ENCODE measurements at regions not wholly inside any gene's neighbourhood (a gene's known extent, or its start where the extent isn't known, plus 50 kb on each side); places are given as distances from the start of the nearest gene placed in this dataset.

DNA sequence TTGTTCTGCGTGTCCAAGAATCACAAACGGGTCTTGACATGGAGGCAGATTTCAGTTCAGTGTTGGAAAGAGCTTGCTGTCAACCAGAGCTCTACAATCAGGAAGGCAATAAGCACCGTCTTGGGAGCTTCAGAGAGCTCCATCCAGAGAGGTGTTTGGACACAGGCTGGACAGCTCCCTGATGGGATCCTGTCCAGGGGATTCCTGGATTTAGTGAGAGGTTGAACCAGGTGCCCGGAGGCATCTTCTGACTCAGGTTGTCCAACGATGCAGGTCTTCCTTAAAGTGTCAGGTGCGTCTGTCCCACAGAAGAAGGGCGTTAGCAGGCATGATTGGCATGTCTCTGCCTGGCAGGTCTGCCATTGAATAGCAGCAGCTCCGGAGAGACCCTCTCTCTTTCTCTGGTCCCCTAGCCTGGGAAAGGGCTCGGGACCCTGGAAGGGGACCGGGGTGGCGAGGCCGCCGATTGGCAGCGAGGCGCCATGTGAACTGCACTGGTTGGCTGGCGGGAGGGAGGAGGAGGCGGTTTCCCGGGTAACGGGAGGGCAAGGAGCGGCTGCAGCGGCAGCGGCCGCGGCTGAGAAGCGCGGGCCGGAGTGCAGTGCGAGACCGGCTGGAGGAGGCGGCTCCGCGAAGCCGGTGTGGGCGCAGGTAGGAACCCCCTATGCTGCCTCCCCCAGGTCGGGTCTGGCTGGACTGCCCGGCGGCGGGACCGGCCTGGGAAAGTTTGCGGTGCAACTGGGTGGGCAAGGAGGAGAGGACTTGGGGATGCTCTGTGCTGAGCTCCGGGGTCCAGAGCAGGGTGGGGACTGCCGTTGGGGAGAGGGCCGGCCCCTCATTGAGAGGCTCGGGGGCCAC lies 104.1 kb upstream of the E2F8 start:
- 19% methylated on average over 30 of the region's 44 CpGs; no CpG with 5 or more reads in 1 of the 2 experiments for WGBS, 2 experiments (ENCODE audit: extremely low coverage in 1 of 2, insufficient coverage in 1 of 2, insufficient read length in 1 of 2, insufficient replicate concordance in 2 of 2, low coverage in 1 of 2, low lambda C conversion rate in 2 of 2, missing lambda C conversion rate in 1 of 2)
- H3K27me3 ChIP-seq (replicated peaks in 1 of 4; ENCODE audit: control insufficient read depth in 3 of 4, extremely low read depth in 1 of 4, insufficient read depth in 3 of 4, low read length in 3 of 4): peaks cover 26 to 53% (median 46%) of the 10 kb centered on the region in 4 experiments
- no peak overlapping the region for H3K4ac ChIP-seq (replicated peaks; ENCODE audit: insufficient read length, low read depth, low read length)
- FAIRE-seq (no peak), DNase-seq (ENCODE audit: low read depth in 1 of 2, low spot score in 2 of 2) (peak in 1 of 2 experiments; percentile 84)
- peaks cover 6% of the 10 kb centered on the region; the same call in 1 of the 2 replicates for H3K23me2 ChIP-seq (ENCODE audit: low read depth, low read length)
- H2BK20ac ChIP-seq (ENCODE audit: low read length): no peak overlapping the region
- no peak overlapping the region for H3K27ac ChIP-seq (ENCODE audit: low read depth, low read length)
- peak overlapping the region; percentile 78 to 82 for H3K4me2 ChIP-seq (ENCODE audit: insufficient read depth in 1 of 2, low read depth in 2 of 2, low read length in 2 of 2)
- no peaks in the 10 kb centered on the region for H3K9me3 ChIP-seq (ENCODE audit: insufficient read depth in 2 of 2, low read depth in 1 of 2, low read length in 1 of 2)
- ChIA-PET CTCF (ENCODE audit: partially characterized antibody) (interaction anchor here (0.9 to 2.4 kb wide), 12 partner anchors 11 to 174 kb away, joined by 3 to 11 read pairs (median 4); no protein-coding TSS in a partner anchor), POLR2A (ENCODE audit: partially characterized antibody) (no interaction called here)
- H2BK120ac ChIP-seq (replicated peaks; ENCODE audit: low read depth, low read length): no peak overlapping the region
- peak overlapping the region; percentile 62; the same call in 1 of the 2 replicates for H4K8ac ChIP-seq (ENCODE audit: extremely low read depth, insufficient read depth, low read length)
- no peak overlapping the region for H2BK12ac ChIP-seq (ENCODE audit: low read depth, low read length)
- H4K5ac ChIP-seq (ENCODE audit: insufficient read length, low read depth, low read length): no peak overlapping the region
- no peak overlapping the region for H3K56ac ChIP-seq (replicated peaks; ENCODE audit: insufficient read length, low read depth, low read length)
- no peak overlapping the region for H4K91ac ChIP-seq (replicated peaks; ENCODE audit: insufficient read length, low read length)
- no peaks in the 10 kb centered on the region for H3K36me3 ChIP-seq (ENCODE audit: control insufficient read depth in 2 of 4, insufficient read depth in 4 of 4, low read length in 3 of 4)
- H3K14ac ChIP-seq (ENCODE audit: insufficient read length): no peak overlapping the region
- H3K4me1 ChIP-seq (replicated peaks in 1 of 4; ENCODE audit: control insufficient read depth in 3 of 4, insufficient read depth in 4 of 4, low read length in 3 of 4): peaks cover 0 to 7% (median 5%) of the 10 kb centered on the region in 4 experiments; a peak in 5 of 7 replicates
- peak overlapping the region in 3 of 4 experiments; percentile 39 to 60 (median 40); a peak in 5 of 8 replicates for H3K4me3 ChIP-seq (ENCODE audit: extremely low read depth in 1 of 4, insufficient read depth in 2 of 4, low read depth in 3 of 4, low read length in 4 of 4)
- no peak overlapping the region for H2BK5ac ChIP-seq (ENCODE audit: low read depth, low read length)
- no peak overlapping the region for H2AFZ ChIP-seq (ENCODE audit: low read length)
- H2BK15ac ChIP-seq (ENCODE audit: low read length): no peak overlapping the region
- no peak overlapping the region for H2AK5ac ChIP-seq (ENCODE audit: low read depth, low read length)
- no peaks in the 10 kb centered on the region for H3K79me1 ChIP-seq (ENCODE audit: low read depth, low read length)
- H3K23ac ChIP-seq (ENCODE audit: insufficient read length): no peak overlapping the region
- peaks cover 8% of the 10 kb centered on the region in 2 experiments for H4K20me1 ChIP-seq (replicated peaks in 1 of 2; ENCODE audit: control insufficient read depth in 1 of 2, insufficient read depth in 2 of 2, low read length in 2 of 2)
- H3K9ac ChIP-seq (replicated peaks in 1 of 4; ENCODE audit: extremely low read depth in 1 of 4, low read depth in 3 of 4, low read length in 3 of 4): no peak overlapping the region
- no peak overlapping the region for H3K18ac ChIP-seq (ENCODE audit: extremely low read depth, low read length)
- H3K79me2 ChIP-seq (ENCODE audit: control insufficient read depth in 1 of 2, insufficient read depth in 2 of 2, low read length in 2 of 2): no peaks in the 10 kb centered on the region
- TF ChIP-seq, protein P1, sequence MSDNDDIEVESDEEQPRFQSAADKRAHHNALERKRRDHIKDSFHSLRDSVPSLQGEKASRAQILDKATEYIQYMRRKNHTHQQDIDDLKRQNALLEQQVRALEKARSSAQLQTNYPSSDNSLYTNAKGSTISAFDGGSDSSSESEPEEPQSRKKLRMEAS (IDR thresholded peaks at IDR 0.05): 0 out of 2 replicates have a peak, but pooled peaks have one; percentile 31
- TF ChIP-seq SIN3A (conservative IDR thresholded peaks at IDR 0.05 in 1 of 2, IDR thresholded peaks at IDR 0.05 in 1 of 2; ENCODE audit: low read depth in 1 of 2, low read length in 2 of 2) (0 out of 4 replicates have a peak, but pooled peaks of 1 of the 2 experiments have one; percentile 28), KDM4A (IDR thresholded peaks at IDR 0.05; ENCODE audit: low read depth, low read length, severe bottlenecking) (peak; percentile 69), SIRT6 (IDR thresholded peaks at IDR 0.05; ENCODE audit: low read length) (no peak), HDAC2 (IDR thresholded peaks at IDR 0.05; ENCODE audit: borderline replicate concordance in 1 of 2, low read depth in 2 of 2, low read length in 2 of 2) (0 out of 4 replicates have a peak, but pooled peaks of 1 of the 2 experiments have one; percentile 21), RXRA (IDR thresholded peaks at IDR 0.05; ENCODE audit: insufficient read depth, low read depth, low read length) (no peak)
- TF ChIP-seq, protein P2, sequence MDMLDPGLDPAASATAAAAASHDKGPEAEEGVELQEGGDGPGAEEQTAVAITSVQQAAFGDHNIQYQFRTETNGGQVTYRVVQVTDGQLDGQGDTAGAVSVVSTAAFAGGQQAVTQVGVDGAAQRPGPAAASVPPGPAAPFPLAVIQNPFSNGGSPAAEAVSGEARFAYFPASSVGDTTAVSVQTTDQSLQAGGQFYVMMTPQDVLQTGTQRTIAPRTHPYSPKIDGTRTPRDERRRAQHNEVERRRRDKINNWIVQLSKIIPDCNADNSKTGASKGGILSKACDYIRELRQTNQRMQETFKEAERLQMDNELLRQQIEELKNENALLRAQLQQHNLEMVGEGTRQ (IDR thresholded peaks at IDR 0.05; ENCODE audit: low read length): peak; percentile 62
- TF ChIP-seq, protein P3, sequence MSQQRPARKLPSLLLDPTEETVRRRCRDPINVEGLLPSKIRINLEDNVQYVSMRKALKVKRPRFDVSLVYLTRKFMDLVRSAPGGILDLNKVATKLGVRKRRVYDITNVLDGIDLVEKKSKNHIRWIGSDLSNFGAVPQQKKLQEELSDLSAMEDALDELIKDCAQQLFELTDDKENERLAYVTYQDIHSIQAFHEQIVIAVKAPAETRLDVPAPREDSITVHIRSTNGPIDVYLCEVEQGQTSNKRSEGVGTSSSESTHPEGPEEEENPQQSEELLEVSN (IDR thresholded peaks at IDR 0.05): peak; percentile 71
